GM18511 (cell line): ENCODE measurements at regions not wholly inside any gene's neighbourhood (a gene's known extent, or its start where the extent isn't known, plus 50 kb on each side); places are given as distances from the start of the nearest gene placed in this dataset.
A peak's percentile ranks its signal among the peaks of the same experiment; 100 is the strongest.
"Not testable (repeated sequence)": the region's sequence is repeated elsewhere in the genome, so short reads cannot be mapped to it uniquely, and the experiment has no call there.

ENCODE experiments used
- ATAC-seq: cut with Tn5 transposase; IDR thresholded peaks from one replicate; pipeline ENCODE4 v1.9.1; 2021; ENCODE audit warnings: mild to moderate bottlenecking, moderate library complexity; ENCODE audit not compliant: unreplicated experiment

DNA sequence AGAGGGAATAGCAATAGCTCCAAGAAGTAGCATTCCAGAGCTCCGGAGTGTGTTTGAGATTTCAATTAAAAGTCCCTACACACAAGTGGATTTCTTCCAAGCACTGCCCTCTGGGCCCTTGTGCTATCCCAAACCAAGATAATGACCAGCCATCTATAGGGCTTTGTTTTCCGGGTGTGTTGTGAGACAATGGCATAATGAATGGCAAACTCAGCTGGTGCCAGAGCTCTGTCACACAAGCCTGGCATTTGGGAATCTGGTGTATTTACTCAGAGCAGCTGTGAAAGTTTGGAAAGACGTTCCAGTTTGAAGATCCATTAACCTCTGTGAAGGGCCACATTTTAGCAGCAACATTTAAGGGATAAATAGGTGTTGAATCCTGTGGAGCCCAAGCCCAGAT is 61.2 kb upstream of the TMTC2 start:
- ATAC-seq = no peak

DNA sequence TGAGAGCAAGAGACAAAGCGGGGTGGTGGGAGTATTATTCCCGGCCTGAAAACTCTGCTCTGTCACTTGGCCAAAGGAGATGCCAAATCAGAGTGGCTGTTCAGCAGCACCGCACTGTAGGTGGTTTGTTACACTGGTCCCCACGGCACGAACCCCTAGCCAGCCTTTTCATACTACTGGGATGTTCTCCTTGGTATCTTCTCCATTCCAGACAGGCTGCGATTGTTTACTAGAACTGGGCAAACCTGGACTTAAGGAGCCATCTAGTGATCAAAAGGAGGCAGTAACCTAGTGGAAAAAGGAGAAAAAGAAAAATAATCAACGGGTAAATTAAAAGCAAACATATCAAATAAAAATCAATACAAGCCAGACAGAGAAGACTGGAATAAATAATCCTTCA is 58.9 kb upstream of the TMTC2 start:
- peak; percentile 86 for ATAC-seq

DNA sequence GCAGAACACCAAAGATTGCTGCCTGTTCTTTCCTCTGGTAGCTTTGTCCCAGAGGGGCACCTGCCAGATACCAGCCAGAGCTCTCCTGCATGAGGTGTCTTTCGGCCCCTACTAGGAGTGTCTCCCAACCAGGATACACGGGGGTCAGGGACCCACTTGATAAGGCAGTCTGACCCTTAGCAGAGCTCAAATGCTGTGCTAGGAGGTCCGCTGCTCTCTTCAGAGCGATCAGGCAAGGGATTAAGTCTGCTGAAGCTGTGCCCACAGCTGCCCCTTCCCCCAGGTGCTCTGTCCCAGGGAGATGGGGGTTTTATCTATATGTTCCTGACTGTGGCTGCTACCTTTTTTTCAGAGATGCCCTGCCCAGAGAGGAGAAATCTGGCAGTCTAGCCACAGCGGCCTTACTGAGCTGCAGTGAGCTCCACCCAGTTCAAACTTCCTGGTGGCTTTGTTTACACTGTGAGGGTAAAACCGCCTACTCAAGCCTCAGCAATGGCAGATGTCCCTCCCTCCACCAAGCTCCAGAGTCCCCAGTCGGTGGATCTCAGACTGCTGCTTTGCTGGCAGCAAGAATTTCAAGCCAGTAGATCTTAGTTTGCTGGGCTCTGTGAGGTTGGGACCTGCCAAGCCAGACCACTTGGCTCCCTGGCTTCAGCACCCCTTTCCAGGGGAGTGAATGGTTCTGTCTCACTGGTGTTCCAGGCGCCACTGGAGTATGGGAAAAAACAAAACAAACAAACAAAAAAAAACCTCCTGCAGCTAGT is 52.0 kb upstream of the TMTC2 start:
- not testable (repeated sequence) for ATAC-seq

DNA sequence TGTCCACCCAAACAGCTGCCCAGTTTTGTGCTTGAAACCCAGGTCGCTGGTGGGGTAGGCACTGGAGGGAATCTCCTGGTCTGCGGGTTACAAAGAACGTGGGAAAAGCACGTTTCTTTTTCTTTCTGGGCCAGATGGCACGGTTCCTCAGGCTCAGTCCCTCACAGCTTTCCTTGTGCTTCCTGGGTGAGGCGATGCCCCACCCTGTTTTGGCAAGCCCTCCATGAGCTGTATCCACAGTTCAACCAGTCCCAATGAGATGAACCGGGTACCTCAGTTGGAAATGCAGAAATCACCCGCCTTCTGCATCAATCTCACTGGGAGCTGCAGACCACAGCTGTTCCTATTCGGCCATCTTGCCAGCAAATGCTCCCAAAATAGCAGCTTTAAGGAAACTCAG is 51.4 kb upstream of the TMTC2 start:
- no peak for ATAC-seq
